ENCODE measurements at regions not wholly inside any gene's neighbourhood (a gene's known extent, or its start where the extent isn't known, plus 50 kb on each side); places are given as distances from the start of the nearest gene placed in this dataset.

GRCh38 chr17:70608957-70609356 is 439.6 kb downstream of the KCNJ2 start:
- no peak for TF ChIP-seq CTCF (conservative IDR thresholded peaks at IDR 0.05)
- no peak for TF ChIP-seq EZH2 (IDR thresholded peaks at IDR 0.05; ENCODE audit: low read depth)

Data from PC-9 (cell line).